ENCODE measurements at regions not wholly inside any gene's neighbourhood (a gene's known extent, or its start where the extent isn't known, plus 50 kb on each side); places are given as distances from the start of the nearest gene placed in this dataset.

- Histone ChIP-seq H3K14ac (ENCODE audit: low read length) (no peak overlapping the region), H3K4me3 (ENCODE audit: low read length in 2 of 2) (no peak overlapping the region), H3K27me3 (ENCODE audit: control insufficient read depth in 3 of 3, insufficient read depth in 3 of 3, low read depth in 1 of 3, low read length in 3 of 3) (no peaks in the 10 kb centered on the region), H3K18ac (ENCODE audit: low read length) (no peak overlapping the region), H3K36me3 (replicated peaks in 1 of 2; ENCODE audit: control insufficient read depth in 2 of 2, insufficient read depth in 2 of 2, low read length in 2 of 2) (no peaks in the 10 kb centered on the region), H4K8ac (ENCODE audit: low read depth, low read length) (no peak overlapping the region), H3K79me1 (ENCODE audit: low read depth, low read length) (no peaks in the 10 kb centered on the region), H2AFZ (ENCODE audit: low read length) (no peak overlapping the region), H3K4me1 (ENCODE audit: control insufficient read depth in 2 of 2, insufficient read depth in 1 of 2, low read depth in 1 of 2, low read length in 2 of 2) (peaks cover 0 to 2% of the 10 kb centered on the region in 2 donors), H4K91ac (ENCODE audit: low read depth, low read length, poor library complexity) (no peak overlapping the region), H2BK15ac (ENCODE audit: low read length) (no peak overlapping the region), H2BK12ac (ENCODE audit: low read length) (no peak overlapping the region), H3K4ac (ENCODE audit: low read length) (no peak overlapping the region), H3K9ac (ENCODE audit: low read depth, low read length, poor library complexity) (no peak overlapping the region), H2AK5ac (ENCODE audit: low read depth, low read length) (no peak overlapping the region), H3K23ac (ENCODE audit: low read depth, low read length, poor library complexity) (no peak overlapping the region), H3K27ac (replicated peaks; ENCODE audit: low read length) (no peak overlapping the region), H3K9me3 (replicated peaks in 1 of 2; ENCODE audit: control insufficient read depth in 2 of 2, insufficient read depth in 1 of 2, low read depth in 1 of 2, low read length in 2 of 2) (peaks cover 0 to 3% of the 10 kb centered on the region in 2 donors), H2BK120ac (ENCODE audit: low read depth, low read length) (no peak overlapping the region), H2BK5ac (ENCODE audit: low read length) (no peak overlapping the region), H3K4me2 (ENCODE audit: insufficient read depth, low read length, poor library complexity, severe bottlenecking) (no peak overlapping the region)
- no peak for DNase-seq (ENCODE audit: low spot score)
Observed at GRCh38 chr12:20257311-20257710, 111.0 kb upstream of the PDE3A start.

GRCh38 chr12:20259786-20260185 is 108.6 kb upstream of the PDE3A start:
- H2AFZ ChIP-seq (ENCODE audit: low read length), result no peak overlapping the region
- WGBS, 2 donors (ENCODE audit: extremely low coverage in 2 of 2, insufficient read length in 2 of 2, insufficient replicate concordance in 1 of 2), result no CpG with 5 or more reads among the region's 2 CpGs
- H2BK5ac ChIP-seq (ENCODE audit: low read length), result no peak overlapping the region
- H4K8ac ChIP-seq (ENCODE audit: low read depth, low read length), result no peak overlapping the region
- no peak overlapping the region for H4K91ac ChIP-seq (ENCODE audit: low read depth, low read length, poor library complexity)
- no peak overlapping the region for H3K18ac ChIP-seq (ENCODE audit: low read length)
- no peak overlapping the region for H3K23ac ChIP-seq (ENCODE audit: low read depth, low read length, poor library complexity)
- H3K36me3 ChIP-seq (replicated peaks in 1 of 2; ENCODE audit: control insufficient read depth in 2 of 2, insufficient read depth in 2 of 2, low read length in 2 of 2), result no peaks in the 10 kb centered on the region
- no peak overlapping the region for H3K14ac ChIP-seq (ENCODE audit: low read length)
- no peak overlapping the region for H3K9ac ChIP-seq (ENCODE audit: low read depth, low read length, poor library complexity)
- no peak overlapping the region for H2BK12ac ChIP-seq (ENCODE audit: low read length)
- H3K9me3 ChIP-seq (replicated peaks in 1 of 2; ENCODE audit: control insufficient read depth in 2 of 2, insufficient read depth in 1 of 2, low read depth in 1 of 2, low read length in 2 of 2), result peaks cover 0 to 3% of the 10 kb centered on the region in 2 donors
- H3K27ac ChIP-seq (replicated peaks; ENCODE audit: low read length), result no peak overlapping the region
- H3K4ac ChIP-seq (ENCODE audit: low read length), result no peak overlapping the region
- no peak overlapping the region for H3K4me3 ChIP-seq (ENCODE audit: low read length in 2 of 2)
- no peak overlapping the region for H2BK15ac ChIP-seq (ENCODE audit: low read length)
- H3K4me2 ChIP-seq (ENCODE audit: insufficient read depth, low read length, poor library complexity, severe bottlenecking), result no peak overlapping the region
- H2BK120ac ChIP-seq (ENCODE audit: low read depth, low read length), result no peak overlapping the region
- no peaks in the 10 kb centered on the region for H3K79me1 ChIP-seq (ENCODE audit: low read depth, low read length)
- H3K27me3 ChIP-seq (ENCODE audit: control insufficient read depth in 3 of 3, insufficient read depth in 3 of 3, low read depth in 1 of 3, low read length in 3 of 3), result no peaks in the 10 kb centered on the region
- H2AK5ac ChIP-seq (ENCODE audit: low read depth, low read length), result no peak overlapping the region
- peaks cover 3 to 8% of the 10 kb centered on the region in 2 donors for H3K4me1 ChIP-seq (ENCODE audit: control insufficient read depth in 2 of 2, insufficient read depth in 1 of 2, low read depth in 1 of 2, low read length in 2 of 2)
- DNase-seq (ENCODE audit: low spot score), result no peak

DNA sequence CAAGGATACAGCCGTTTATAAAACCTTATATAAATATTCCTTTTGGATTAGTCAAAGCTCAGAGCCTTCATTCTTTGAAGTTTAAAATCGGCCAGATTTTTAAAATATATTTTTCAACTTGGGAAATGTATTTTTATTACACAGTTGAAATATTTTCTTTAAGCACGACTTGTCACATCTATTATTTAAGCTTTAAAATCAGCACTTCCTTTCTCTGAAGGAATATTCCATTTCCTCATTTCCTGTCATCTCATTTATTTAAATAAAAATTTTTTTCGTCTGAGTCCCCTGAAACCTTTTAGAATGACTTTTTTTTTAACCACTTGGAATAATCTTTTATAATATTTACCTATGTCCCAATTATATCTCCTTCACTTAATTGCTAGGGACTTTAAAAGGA is 107.5 kb upstream of the PDE3A start:
- Histone ChIP-seq H2BK15ac (ENCODE audit: low read length) (no peak overlapping the region), H3K27ac (replicated peaks; ENCODE audit: low read length) (no peak overlapping the region), H2BK120ac (ENCODE audit: low read depth, low read length) (no peak overlapping the region), H2AFZ (ENCODE audit: low read length) (no peak overlapping the region), H3K18ac (ENCODE audit: low read length) (no peak overlapping the region), H3K9me3 (replicated peaks in 1 of 2; ENCODE audit: control insufficient read depth in 2 of 2, insufficient read depth in 1 of 2, low read depth in 1 of 2, low read length in 2 of 2) (peaks cover 0 to 3% of the 10 kb centered on the region in 2 donors), H3K4me3 (ENCODE audit: low read length in 2 of 2) (no peak overlapping the region), H3K14ac (ENCODE audit: low read length) (no peak overlapping the region), H3K4me2 (ENCODE audit: insufficient read depth, low read length, poor library complexity, severe bottlenecking) (no peak overlapping the region), H4K8ac (ENCODE audit: low read depth, low read length) (no peak overlapping the region), H3K79me1 (ENCODE audit: low read depth, low read length) (no peaks in the 10 kb centered on the region), H3K36me3 (replicated peaks in 1 of 2; ENCODE audit: control insufficient read depth in 2 of 2, insufficient read depth in 2 of 2, low read length in 2 of 2) (no peaks in the 10 kb centered on the region), H2AK5ac (ENCODE audit: low read depth, low read length) (no peak overlapping the region), H3K4ac (ENCODE audit: low read length) (no peak overlapping the region), H3K4me1 (ENCODE audit: control insufficient read depth in 2 of 2, insufficient read depth in 1 of 2, low read depth in 1 of 2, low read length in 2 of 2) (peaks cover 5 to 8% of the 10 kb centered on the region in 2 donors), H3K23ac (ENCODE audit: low read depth, low read length, poor library complexity) (no peak overlapping the region), H3K9ac (ENCODE audit: low read depth, low read length, poor library complexity) (no peak overlapping the region), H2BK12ac (ENCODE audit: low read length) (no peak overlapping the region), H4K91ac (ENCODE audit: low read depth, low read length, poor library complexity) (no peak overlapping the region), H2BK5ac (ENCODE audit: low read length) (no peak overlapping the region), H3K27me3 (ENCODE audit: control insufficient read depth in 3 of 3, insufficient read depth in 3 of 3, low read depth in 1 of 3, low read length in 3 of 3) (no peaks in the 10 kb centered on the region)
- no CpG with 5 or more reads among the region's 4 CpGs for WGBS, 2 donors (ENCODE audit: extremely low coverage in 2 of 2, insufficient read length in 2 of 2, insufficient replicate concordance in 1 of 2)
- DNase-seq (ENCODE audit: low spot score), result no peak

- no peak overlapping the region for H4K8ac ChIP-seq (ENCODE audit: low read depth, low read length)
- H2AFZ ChIP-seq (ENCODE audit: low read length), result peak overlapping the region; percentile 21
- no peak overlapping the region for H3K9ac ChIP-seq (ENCODE audit: low read depth, low read length, poor library complexity)
- H3K14ac ChIP-seq (ENCODE audit: low read length), result no peak overlapping the region
- no peak for DNase-seq (ENCODE audit: low spot score)
- no peak overlapping the region for H2AK5ac ChIP-seq (ENCODE audit: low read depth, low read length)
- H3K36me3 ChIP-seq (replicated peaks in 1 of 2; ENCODE audit: control insufficient read depth in 2 of 2, insufficient read depth in 2 of 2, low read length in 2 of 2), result no peaks in the 10 kb centered on the region
- no peak overlapping the region for H3K4ac ChIP-seq (ENCODE audit: low read length)
- H3K23ac ChIP-seq (ENCODE audit: low read depth, low read length, poor library complexity), result no peak overlapping the region
- H3K4me1 ChIP-seq (ENCODE audit: control insufficient read depth in 2 of 2, insufficient read depth in 1 of 2, low read depth in 1 of 2, low read length in 2 of 2), result peaks cover 5 to 8% of the 10 kb centered on the region in 2 donors
- no peak overlapping the region for H4K91ac ChIP-seq (ENCODE audit: low read depth, low read length, poor library complexity)
- no peak overlapping the region for H2BK5ac ChIP-seq (ENCODE audit: low read length)
- no peak overlapping the region for H3K27ac ChIP-seq (replicated peaks; ENCODE audit: low read length)
- no peaks in the 10 kb centered on the region for H3K27me3 ChIP-seq (ENCODE audit: control insufficient read depth in 3 of 3, insufficient read depth in 3 of 3, low read depth in 1 of 3, low read length in 3 of 3)
- no peak overlapping the region for H3K4me3 ChIP-seq (ENCODE audit: low read length in 2 of 2)
- WGBS, 2 donors (ENCODE audit: extremely low coverage in 2 of 2, insufficient read length in 2 of 2, insufficient replicate concordance in 1 of 2), result no CpG with 5 or more reads among the region's 2 CpGs
- no peak overlapping the region for H2BK12ac ChIP-seq (ENCODE audit: low read length)
- no peaks in the 10 kb centered on the region for H3K79me1 ChIP-seq (ENCODE audit: low read depth, low read length)
- H2BK120ac ChIP-seq (ENCODE audit: low read depth, low read length), result no peak overlapping the region
- H2BK15ac ChIP-seq (ENCODE audit: low read length), result no peak overlapping the region
- H3K18ac ChIP-seq (ENCODE audit: low read length), result no peak overlapping the region
- H3K9me3 ChIP-seq (replicated peaks in 1 of 2; ENCODE audit: control insufficient read depth in 2 of 2, insufficient read depth in 1 of 2, low read depth in 1 of 2, low read length in 2 of 2), result peaks cover 0 to 3% of the 10 kb centered on the region in 2 donors
- H3K4me2 ChIP-seq (ENCODE audit: insufficient read depth, low read length, poor library complexity, severe bottlenecking), result no peak overlapping the region
Observed at GRCh38 chr12:20262119-20262518, 106.2 kb upstream of the PDE3A start.
